ENCODE measurements at regions not wholly inside any gene's neighbourhood (a gene's known extent, or its start where the extent isn't known, plus 50 kb on each side); places are given as distances from the start of the nearest gene placed in this dataset.
"Not testable (repeated sequence)": the region's sequence is repeated elsewhere in the genome, so short reads cannot be mapped to it uniquely, and the experiment has no call there.

DNA sequence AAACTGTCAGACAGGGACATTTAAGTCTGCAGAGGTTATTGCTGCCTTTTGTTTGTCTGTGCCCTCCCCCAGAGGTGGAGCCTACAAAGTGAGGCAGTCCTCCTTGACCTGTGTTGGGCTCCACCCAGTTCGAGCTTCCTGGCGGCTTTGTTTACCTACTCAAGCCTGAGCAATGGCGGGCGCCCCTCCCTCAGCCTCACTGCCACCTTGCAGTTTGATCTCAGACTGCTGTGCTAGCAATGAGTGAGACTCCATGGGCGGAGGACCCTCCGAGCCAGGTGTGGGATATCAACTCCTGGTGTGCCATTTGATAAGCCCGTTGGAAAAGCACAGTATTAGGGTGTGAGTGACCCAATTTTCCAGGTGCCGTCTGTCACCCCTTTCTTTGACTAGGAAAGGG lies 632.7 kb downstream of the GALC start:
- TF ChIP-seq, protein P1, sequence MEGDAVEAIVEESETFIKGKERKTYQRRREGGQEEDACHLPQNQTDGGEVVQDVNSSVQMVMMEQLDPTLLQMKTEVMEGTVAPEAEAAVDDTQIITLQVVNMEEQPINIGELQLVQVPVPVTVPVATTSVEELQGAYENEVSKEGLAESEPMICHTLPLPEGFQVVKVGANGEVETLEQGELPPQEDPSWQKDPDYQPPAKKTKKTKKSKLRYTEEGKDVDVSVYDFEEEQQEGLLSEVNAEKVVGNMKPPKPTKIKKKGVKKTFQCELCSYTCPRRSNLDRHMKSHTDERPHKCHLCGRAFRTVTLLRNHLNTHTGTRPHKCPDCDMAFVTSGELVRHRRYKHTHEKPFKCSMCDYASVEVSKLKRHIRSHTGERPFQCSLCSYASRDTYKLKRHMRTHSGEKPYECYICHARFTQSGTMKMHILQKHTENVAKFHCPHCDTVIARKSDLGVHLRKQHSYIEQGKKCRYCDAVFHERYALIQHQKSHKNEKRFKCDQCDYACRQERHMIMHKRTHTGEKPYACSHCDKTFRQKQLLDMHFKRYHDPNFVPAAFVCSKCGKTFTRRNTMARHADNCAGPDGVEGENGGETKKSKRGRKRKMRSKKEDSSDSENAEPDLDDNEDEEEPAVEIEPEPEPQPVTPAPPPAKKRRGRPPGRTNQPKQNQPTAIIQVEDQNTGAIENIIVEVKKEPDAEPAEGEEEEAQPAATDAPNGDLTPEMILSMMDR (IDR thresholded peaks at IDR 0.05) = not testable (repeated sequence)
- TF ChIP-seq EP300 (IDR thresholded peaks at IDR 0.05) = not testable (repeated sequence)
